Keratinocyte (primary cell): ENCODE measurements at regions not wholly inside any gene's neighbourhood (a gene's known extent, or its start where the extent isn't known, plus 50 kb on each side); places are given as distances from the start of the nearest gene placed in this dataset.

ENCODE experiments used
- CTCF ChIP-seq, 3 experiments: IDR thresholded peaks in 1 of 3; conservative IDR thresholded peaks in 1 of 3; optimal IDR thresholded peaks in 1 of 3; 2 replicates in 2 of 3; 3 replicates in 1 of 3; pipeline versions ENCODE3 to v1.5.1; 2011; ENCODE audit warnings: low read length in 3 of 3, mild to moderate bottlenecking in 3 of 3, moderate library complexity in 2 of 3, control low read depth in 1 of 3, inconsistent platforms in 1 of 3; ENCODE audit not compliant: insufficient read depth in 2 of 3; ENCODE audit errors: extremely low read depth in 1 of 3
- EZH2 ChIP-seq: IDR thresholded peaks from one replicate; pipeline ENCODE4 v1.6.1; 2012; ENCODE audit warnings: inconsistent platforms, mild to moderate bottlenecking, low read length, moderate library complexity

DNA sequence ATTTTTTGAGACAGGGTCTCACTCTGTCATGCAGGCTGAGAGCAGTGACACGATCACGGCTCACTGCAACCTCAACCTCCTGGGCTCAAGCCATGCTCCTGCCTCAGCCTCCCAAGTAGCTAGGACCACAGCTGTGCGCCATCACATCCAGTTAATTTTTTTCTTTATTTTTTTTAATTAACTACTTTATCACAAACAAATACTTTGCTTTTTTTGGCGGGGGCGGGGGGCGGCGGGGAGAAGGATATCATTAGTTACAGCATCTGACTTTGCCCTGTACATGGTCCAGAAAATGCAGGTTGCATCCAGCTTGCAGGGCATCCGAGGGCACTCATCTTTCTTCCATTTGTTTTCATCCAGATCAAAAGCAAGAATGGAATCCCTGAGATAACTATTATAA, 201.8 kb upstream of the IER5L start:
- no peak for TF ChIP-seq CTCF (optimal IDR thresholded peaks at IDR 0.05 in 1 of 3, IDR thresholded peaks at IDR 0.05 in 1 of 3, conservative IDR thresholded peaks at IDR 0.05 in 1 of 3; ENCODE audit: extremely low read depth in 1 of 3, insufficient read depth in 2 of 3, low read length in 3 of 3)
- TF ChIP-seq EZH2, result no peak
